ENCODE measurements at regions not wholly inside any gene's neighbourhood (a gene's known extent, or its start where the extent isn't known, plus 50 kb on each side); places are given as distances from the start of the nearest gene placed in this dataset.
A peak's percentile ranks its signal among the peaks of the same experiment; 100 is the strongest.

GRCh38 chr13:97108530-97108900, 113.6 kb upstream of the MBNL2 start:
- TF ChIP-seq NFATC4 (CRISPR knock-in tag; IDR thresholded peaks at IDR 0.05) (no peak), IRF2 (CRISPR knock-in tag; IDR thresholded peaks at IDR 0.05; ENCODE audit: borderline replicate concordance, low read depth) (no peak), HMGA2 (CRISPR knock-in tag; IDR thresholded peaks at IDR 0.05) (no peak), AR (CRISPR knock-in tag; IDR thresholded peaks at IDR 0.05) (no peak), CDX4 (CRISPR knock-in tag; IDR thresholded peaks at IDR 0.05; ENCODE audit: borderline replicate concordance) (no peak)
- Mint-ChIP-seq H3K4me3 (no peak overlapping the region), H3K9me3 (peaks cover 14% of the 10 kb centered on the region), H3K4me1 (peaks cover 12% of the 10 kb centered on the region), H3K36me3 (no peaks in the 10 kb centered on the region), H3K27me3 (ENCODE audit: low read depth) (peaks cover 25% of the 10 kb centered on the region), H3K27ac (no peak overlapping the region)
- ATAC-seq (no peak), DNase-seq (ENCODE audit: low spot score) (no peak)
- ChIA-PET CTCF (interaction anchor here (1.0 to 2.1 kb wide), 3 partner anchors 90 to 252 kb away, joined by 3 to 47 read pairs (median 4); no protein-coding TSS in a partner anchor), POLR2A (no interaction called here)

- no peaks in the 10 kb centered on the region for H3K36me3 Mint-ChIP-seq
- TF ChIP-seq ZNF121 (CRISPR knock-in tag; IDR thresholded peaks at IDR 0.05) = no peak
- TF ChIP-seq FOXJ3 (CRISPR knock-in tag; IDR thresholded peaks at IDR 0.05; ENCODE audit: borderline replicate concordance) = no peak
- no peak for TF ChIP-seq NFATC4 (CRISPR knock-in tag; IDR thresholded peaks at IDR 0.05)
- no peak for TF ChIP-seq NFE2L1 (CRISPR knock-in tag; IDR thresholded peaks at IDR 0.05)
- H3K27me3 Mint-ChIP-seq (ENCODE audit: low read depth) = peaks cover 25% of the 10 kb centered on the region
- H3K9me3 Mint-ChIP-seq = peaks cover 7% of the 10 kb centered on the region; the same call in 1 of the 2 replicates
- ChIA-PET CTCF (interaction anchor here (0.6 to 2.1 kb wide), 19 partner anchors 8 to 756 kb away, joined by 3 to 47 read pairs (median 7); partner anchors contain the start of gene MBNL2), POLR2A (no interaction called here)
- ATAC-seq (no peak), DNase-seq (ENCODE audit: low spot score) (no peak)
- H3K4me3 Mint-ChIP-seq = no peak overlapping the region
- peaks cover 14% of the 10 kb centered on the region for H3K4me1 Mint-ChIP-seq
- no peak overlapping the region for H3K27ac Mint-ChIP-seq
These were observed 112.9 kb upstream of the MBNL2 start for GRCh38 chr13:97109256-97109655.

GRCh38 chr13:97109841-97110492, 112.2 kb upstream of the MBNL2 start:
- Mint-ChIP-seq H3K36me3 (no peaks in the 10 kb centered on the region), H3K4me1 (peaks cover 15% of the 10 kb centered on the region), H3K9me3 (0 out of 2 replicates have a peak, but pooled peaks cover 4% of the 10 kb centered on the region), H3K4me3 (peak overlapping the region; percentile 38), H3K27me3 (ENCODE audit: low read depth) (peaks cover 25% of the 10 kb centered on the region), H3K27ac (no peak overlapping the region)
- DNase-seq (ENCODE audit: low spot score) (peak; percentile 83), ATAC-seq (peak; percentile 93)
- ChIA-PET POLR2A (interaction anchor here (0.6 kb wide), 3 partner anchors 32 to 248 kb away, joined by 3 to 6 read pairs (median 3); no protein-coding TSS in a partner anchor), CTCF (interaction anchor here (0.6 to 2.1 kb wide), 46 partner anchors 9 to 755 kb away, joined by 3 to 47 read pairs (median 5); partner anchors contain the start of gene MBNL2)
- 0 out of 2 replicates have a peak, but pooled peaks have one; percentile 63 for TF ChIP-seq ETV6 (CRISPR knock-in tag; IDR thresholded peaks at IDR 0.05)
- TF ChIP-seq ERG (CRISPR knock-in tag; IDR thresholded peaks at IDR 0.05) = no peak
- no peak for TF ChIP-seq ZNF121 (CRISPR knock-in tag; IDR thresholded peaks at IDR 0.05)
- TF ChIP-seq ESRRA (CRISPR knock-in tag; IDR thresholded peaks at IDR 0.05; ENCODE audit: borderline replicate concordance) = 0 out of 2 replicates have a peak, but pooled peaks have one; percentile 33
- no peak for TF ChIP-seq SP1 (CRISPR knock-in tag; conservative IDR thresholded peaks at IDR 0.05)
- TF ChIP-seq PREB (CRISPR knock-in tag; IDR thresholded peaks at IDR 0.05; ENCODE audit: borderline replicate concordance) = no peak
- no peak for TF ChIP-seq EMX1 (CRISPR knock-in tag; IDR thresholded peaks at IDR 0.05)
- TF ChIP-seq NR3C1 (CRISPR knock-in tag; conservative IDR thresholded peaks at IDR 0.05; ENCODE audit: low read depth) = no peak
- TF ChIP-seq ZBTB43 (CRISPR knock-in tag; IDR thresholded peaks at IDR 0.05) = no peak
- peak; percentile 68 for TF ChIP-seq CTCF (IDR thresholded peaks at IDR 0.05)

Measured in WTC11 (cell line).